Liver (tissue), 8 donors: ENCODE measurements at regions not wholly inside any gene's neighbourhood (a gene's known extent, or its start where the extent isn't known, plus 50 kb on each side); places are given as distances from the start of the nearest gene placed in this dataset.
"Not testable (repeated sequence)": the region's sequence is repeated elsewhere in the genome, so short reads cannot be mapped to it uniquely, and the experiment has no call there.

ENCODE experiments used
- DNase-seq: peaks from one replicate; pipeline ENCODE4 v3.0.0-alpha.2; 2017; ENCODE audit warnings: low spot score
- H3K27ac ChIP-seq, 2 donors: one replicate each; pipeline ENCODE4 v1.7.0; 2013; ENCODE audit warnings: inconsistent platforms in 2 of 2, low read length in 2 of 2, control low read depth in 1 of 2, low read depth in 1 of 2, mild to moderate bottlenecking in 1 of 2
- H3K27me3 ChIP-seq, 4 donors: one replicate each; pipeline versions ENCODE4 v1.6.1 to v1.7.0; 2013; ENCODE audit warnings: low read length in 3 of 4, inconsistent platforms in 1 of 4, mild to moderate bottlenecking in 1 of 4, moderate library complexity in 1 of 4; ENCODE audit not compliant: control insufficient read depth in 4 of 4, insufficient read depth in 4 of 4
- H3K36me3 ChIP-seq, 4 donors: one replicate each; pipeline versions ENCODE4 v1.6.1 to v1.7.0; 2013; ENCODE audit warnings: low read length in 3 of 4, mild to moderate bottlenecking in 3 of 4, low read depth in 1 of 4, moderate library complexity in 1 of 4; ENCODE audit not compliant: control insufficient read depth in 4 of 4, insufficient read depth in 3 of 4
- H3K4me1 ChIP-seq, 4 donors: one replicate each; pipeline versions ENCODE4 v1.6.1 to v1.7.0; 2013; ENCODE audit warnings: low read length in 3 of 4, mild to moderate bottlenecking in 3 of 4, moderate library complexity in 1 of 4; ENCODE audit not compliant: control insufficient read depth in 4 of 4, insufficient read depth in 4 of 4
- H3K4me3 ChIP-seq, 3 donors: one replicate each; pipeline versions ENCODE4 v1.6.1 to v1.7.0; 2013; ENCODE audit warnings: low read length in 3 of 3, control low read depth in 1 of 3, low read depth in 1 of 3, mild to moderate bottlenecking in 1 of 3
- H3K9ac ChIP-seq, 2 donors: one replicate each; pipeline ENCODE4 v1.7.0; 2013; ENCODE audit warnings: low read length in 2 of 2, mild to moderate bottlenecking in 2 of 2, moderate library complexity in 2 of 2, control low read depth in 1 of 2, low read depth in 1 of 2
- H3K9me3 ChIP-seq, 4 donors: one replicate each; pipeline versions ENCODE4 v1.6.1 to v1.7.0; 2013; ENCODE audit warnings: low read length in 3 of 4; ENCODE audit not compliant: control insufficient read depth in 4 of 4
- ATF3 ChIP-seq: IDR thresholded peaks from 2 replicates; pipeline ENCODE4 v1.6.1; 2016; ENCODE audit warnings: antibody characterized with exemption
- CTCF ChIP-seq: fragments of 150-350 bp; IDR thresholded peaks from 2 replicates; pipeline ENCODE4 v1.5.1; 2017; ENCODE audit warnings: improper control_type of control experiment, low read depth, low read length; ENCODE audit not compliant: missing input control
- EGR1 ChIP-seq, 2 donors: IDR thresholded peaks; 2 replicates each; pipeline ENCODE4 v1.6.1; 2016 to 2018; ENCODE audit warnings: antibody characterized with exemption in 2 of 2, low read depth in 2 of 2
- FOXA2 ChIP-seq: IDR thresholded peaks from 2 replicates; pipeline ENCODE4 v1.6.1; 2016; ENCODE audit warnings: antibody characterized with exemption
- GABPA ChIP-seq, 2 donors: IDR thresholded peaks in 1 of 2; conservative IDR thresholded peaks in 1 of 2; 2 replicates each; pipeline ENCODE4 v1.6.1; 2016; ENCODE audit warnings: antibody characterized with exemption in 2 of 2, mild to moderate bottlenecking in 1 of 2, moderate library complexity in 1 of 2
- NR2F2 ChIP-seq: IDR thresholded peaks from 2 replicates; pipeline ENCODE4 v1.6.1; 2016; ENCODE audit warnings: antibody characterized with exemption
- TAF1 ChIP-seq: conservative IDR thresholded peaks from 2 replicates; pipeline ENCODE4 v1.6.1; 2016; ENCODE audit warnings: antibody characterized with exemption, mild to moderate bottlenecking
- YY1 ChIP-seq: IDR thresholded peaks from 2 replicates; pipeline ENCODE4 v1.6.1; 2016; ENCODE audit warnings: antibody characterized with exemption, mild to moderate bottlenecking
- ZBTB33 ChIP-seq: IDR thresholded peaks from 2 replicates; pipeline ENCODE4 v1.6.1; 2016; ENCODE audit warnings: antibody characterized with exemption
- WGBS: extraction: QIAGEN DNeasy Blood & Tissue Kit; methylation state at CpG from one replicate; pipeline ENCODE4 v1.1.7; 2013; 5-methylcytosine and 5-hydroxymethylcytosine counted together
- donor health status: healthy.
- donor health status: healthy.
- donor health status: healthy.
- donor health status: healthy.
- donor health status: healthy.

GRCh38 chr13:22931576-22931975, 249.2 kb upstream of the SGCG start:
- no peaks in the 10 kb centered on the region for H3K36me3 ChIP-seq
- H3K9me3 ChIP-seq = peaks cover 0 to 5% (median 0%) of the 10 kb centered on the region in 4 donors
- no peak for TF ChIP-seq CTCF
- TF ChIP-seq YY1 = no peak
- TF ChIP-seq ZBTB33 = no peak
- TF ChIP-seq TAF1 = no peak
- TF ChIP-seq FOXA2 = no peak
- no peak for TF ChIP-seq EGR1 (IDR thresholded peaks at IDR 0.05; ENCODE audit: low read depth in 2 of 2)
- TF ChIP-seq NR2F2 = no peak
- no peak for TF ChIP-seq GABPA (IDR thresholded peaks at IDR 0.05 in 1 of 2, conservative IDR thresholded peaks at IDR 0.05 in 1 of 2)
- TF ChIP-seq ATF3 = no peak
- no peaks in the 10 kb centered on the region for H3K27me3 ChIP-seq
- DNase-seq = no peak
- no peak overlapping the region for H3K4me3 ChIP-seq
- no peaks in the 10 kb centered on the region for H3K4me1 ChIP-seq
- no peak overlapping the region for H3K27ac ChIP-seq
- WGBS = 72% methylated on average over 1 of the region's 1 CpG
- H3K9ac ChIP-seq = no peak overlapping the region

- WGBS = 85% methylated on average over 20 of the region's 20 CpGs
- H3K4me3 ChIP-seq, H3K4me1 ChIP-seq, H3K9ac ChIP-seq, H3K9me3 ChIP-seq, H3K36me3 ChIP-seq, DNase-seq, H3K27ac ChIP-seq, H3K27me3 ChIP-seq: not testable (repeated sequence)
Observed at GRCh38 chr13:22932632-22933412, 248.0 kb upstream of the SGCG start.

GRCh38 chr13:22933571-22934181, 247.1 kb upstream of the SGCG start:
- DNase-seq = no peak
- no peak for TF ChIP-seq CTCF
- Histone ChIP-seq H3K9me3 (peaks cover 0 to 5% (median 0%) of the 10 kb centered on the region in 4 donors), H3K27ac (no peak overlapping the region), H3K27me3 (no peaks in the 10 kb centered on the region), H3K36me3 (no peaks in the 10 kb centered on the region), H3K4me3 (no peak overlapping the region), H3K9ac (no peak overlapping the region), H3K4me1 (no peaks in the 10 kb centered on the region)
- WGBS = 88% methylated on average over 8 of the region's 8 CpGs
